ENCODE measurements at regions not wholly inside any gene's neighbourhood (a gene's known extent, or its start where the extent isn't known, plus 50 kb on each side); places are given as distances from the start of the nearest gene placed in this dataset.

DNA sequence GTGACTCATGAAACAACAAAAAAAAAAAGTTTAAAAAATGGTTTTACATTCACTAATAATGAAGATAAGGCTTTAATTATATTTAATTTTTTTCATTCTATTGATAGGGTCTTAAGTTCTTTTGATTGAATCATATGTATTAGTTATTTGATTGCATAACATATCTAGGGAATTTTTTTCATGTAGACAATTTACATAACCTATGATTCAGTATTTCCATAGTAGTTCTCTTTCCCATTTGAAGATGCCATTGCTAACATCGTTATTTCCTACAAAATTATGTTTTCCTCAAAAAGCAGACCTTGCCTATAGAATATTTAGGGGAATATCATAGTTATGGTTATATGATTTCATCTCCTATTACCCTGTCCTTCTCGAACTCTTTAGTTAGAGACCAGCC, 463.4 kb downstream of the TFAP2B start:
- TF ChIP-seq BACH2 (CRISPR knock-in tag; IDR thresholded peaks at IDR 0.05; ENCODE audit: borderline replicate concordance): no peak
- TF ChIP-seq CREB5 (CRISPR knock-in tag; IDR thresholded peaks at IDR 0.05; ENCODE audit: low read depth): no peak
- TF ChIP-seq ZNF8 (CRISPR knock-in tag; IDR thresholded peaks at IDR 0.05): no peak
- ATAC-seq: no peak

DNA sequence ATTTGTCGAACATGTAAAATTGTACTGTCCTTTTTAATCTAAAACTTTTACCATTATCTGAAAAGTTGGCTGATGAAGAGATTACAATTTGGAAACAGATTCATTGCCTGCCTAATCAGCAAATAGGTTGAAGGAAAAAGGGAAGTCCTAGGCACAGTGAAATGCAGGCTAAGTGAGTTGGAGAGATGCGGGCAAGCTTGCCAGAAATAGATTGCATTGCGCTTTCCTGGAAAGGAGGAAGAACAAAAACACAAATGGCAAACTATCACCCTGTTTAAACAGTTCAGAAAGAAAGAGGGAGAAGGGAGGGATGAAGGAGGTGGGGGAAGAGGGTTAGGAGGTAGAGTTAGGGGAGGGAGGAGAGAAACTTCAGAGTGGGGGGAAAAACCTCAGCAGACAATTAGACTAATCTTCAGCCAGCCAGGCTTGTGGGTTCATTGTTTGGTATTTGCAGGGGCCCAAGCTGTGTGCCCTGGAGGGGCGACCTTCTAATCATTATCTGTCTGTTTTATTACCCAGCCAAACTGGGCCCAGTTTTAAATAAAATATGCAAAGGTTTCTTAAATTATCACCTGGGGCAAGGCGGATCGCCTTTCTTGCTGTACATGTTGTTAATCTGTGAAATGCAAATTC, 465.2 kb downstream of the TFAP2B start:
- TF ChIP-seq OSR1 (CRISPR knock-in tag; IDR thresholded peaks at IDR 0.05) (no peak), ZFP30 (CRISPR knock-in tag; IDR thresholded peaks at IDR 0.05) (no peak), PATZ1 (CRISPR knock-in tag; IDR thresholded peaks at IDR 0.05; ENCODE audit: borderline replicate concordance) (no peak), ZFP3 (CRISPR knock-in tag; IDR thresholded peaks at IDR 0.05) (no peak), PPARA (CRISPR knock-in tag; IDR thresholded peaks at IDR 0.05; ENCODE audit: borderline replicate concordance) (no peak), POU6F1 (CRISPR knock-in tag; IDR thresholded peaks at IDR 0.05; ENCODE audit: borderline replicate concordance, low read depth) (no peak), TCF4 (CRISPR knock-in tag; IDR thresholded peaks at IDR 0.05; ENCODE audit: borderline replicate concordance) (no peak), ZNF565 (CRISPR knock-in tag; conservative IDR thresholded peaks at IDR 0.05; ENCODE audit: low read depth) (no peak), GLIS3 (CRISPR knock-in tag; IDR thresholded peaks at IDR 0.05) (no peak), ESRRG (CRISPR knock-in tag; IDR thresholded peaks at IDR 0.05) (no peak)
- TF ChIP-seq, protein P1, sequence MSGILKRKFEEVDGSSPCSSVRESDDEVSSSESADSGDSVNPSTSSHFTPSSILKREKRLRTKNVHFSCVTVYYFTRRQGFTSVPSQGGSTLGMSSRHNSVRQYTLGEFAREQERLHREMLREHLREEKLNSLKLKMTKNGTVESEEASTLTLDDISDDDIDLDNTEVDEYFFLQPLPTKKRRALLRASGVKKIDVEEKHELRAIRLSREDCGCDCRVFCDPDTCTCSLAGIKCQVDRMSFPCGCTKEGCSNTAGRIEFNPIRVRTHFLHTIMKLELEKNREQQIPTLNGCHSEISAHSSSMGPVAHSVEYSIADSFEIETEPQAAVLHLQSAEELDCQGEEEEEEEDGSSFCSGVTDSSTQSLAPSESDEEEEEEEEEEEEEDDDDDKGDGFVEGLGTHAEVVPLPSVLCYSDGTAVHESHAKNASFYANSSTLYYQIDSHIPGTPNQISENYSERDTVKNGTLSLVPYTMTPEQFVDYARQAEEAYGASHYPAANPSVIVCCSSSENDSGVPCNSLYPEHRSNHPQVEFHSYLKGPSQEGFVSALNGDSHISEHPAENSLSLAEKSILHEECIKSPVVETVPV (CRISPR knock-in tag; IDR thresholded peaks at IDR 0.05): no peak
- ATAC-seq: no peak

GRCh38 chr6:51285876-51286275, 467.2 kb downstream of the TFAP2B start:
- TF ChIP-seq TCF4 (CRISPR knock-in tag; IDR thresholded peaks at IDR 0.05; ENCODE audit: borderline replicate concordance): no peak
- no peak for ATAC-seq

DNA sequence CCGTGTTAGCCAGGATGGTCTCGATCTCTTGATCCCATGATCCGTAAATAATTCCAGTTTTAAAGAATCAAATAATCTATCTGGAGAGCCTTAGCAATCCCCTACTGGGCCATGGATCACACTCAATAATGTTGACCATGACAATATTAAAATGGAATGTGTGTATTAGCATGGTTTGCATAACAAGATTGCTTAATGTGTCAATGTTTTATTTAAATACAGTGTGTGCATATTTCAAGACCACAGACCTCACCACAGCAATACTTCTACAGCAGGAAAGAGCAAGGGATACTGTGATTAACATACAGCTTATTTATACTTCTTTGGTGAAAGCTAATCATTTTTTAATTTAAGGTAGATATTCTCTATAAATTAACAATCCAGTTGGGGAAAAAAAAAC, 470.4 kb downstream of the TFAP2B start:
- no peak for TF ChIP-seq TOX (CRISPR knock-in tag; IDR thresholded peaks at IDR 0.05; ENCODE audit: borderline replicate concordance)
- TF ChIP-seq, protein P1 (CRISPR knock-in tag; IDR thresholded peaks at IDR 0.05): no peak
- TF ChIP-seq ZNF70 (CRISPR knock-in tag; IDR thresholded peaks at IDR 0.05): no peak
- TF ChIP-seq ESRRG (CRISPR knock-in tag; IDR thresholded peaks at IDR 0.05): no peak
- no peak for TF ChIP-seq POU6F1 (CRISPR knock-in tag; IDR thresholded peaks at IDR 0.05; ENCODE audit: borderline replicate concordance, low read depth)
- TF ChIP-seq SNAI2 (CRISPR knock-in tag; IDR thresholded peaks at IDR 0.05): no peak
- no peak for TF ChIP-seq ZC3H10 (CRISPR knock-in tag; IDR thresholded peaks at IDR 0.05)
- TF ChIP-seq ISL1 (CRISPR knock-in tag; IDR thresholded peaks at IDR 0.05): no peak
- TF ChIP-seq PPARA (CRISPR knock-in tag; IDR thresholded peaks at IDR 0.05; ENCODE audit: borderline replicate concordance): no peak
- TF ChIP-seq OSR1 (CRISPR knock-in tag; IDR thresholded peaks at IDR 0.05): no peak
- ATAC-seq: no peak

All from SK-N-SH treated with all-trans-retinoic acid at 6 μM for 48 hours (cell line).